OCI-LY7 (cell line): ENCODE measurements at regions not wholly inside any gene's neighbourhood (a gene's known extent, or its start where the extent isn't known, plus 50 kb on each side); places are given as distances from the start of the nearest gene placed in this dataset.

Source experiments
- CTCF ChIP-seq: fragments of 200-600 bp; sonication (generic); conservative IDR thresholded peaks from 2 replicates; pipeline ENCODE4 v1.5.1; 2014; ENCODE audit warnings: mild to moderate bottlenecking, antibody characterized with exemption, low read length, moderate library complexity, mixed read lengths
- EZH2phosphoT487 ChIP-seq: fragments of 200-600 bp; sonication (generic); IDR thresholded peaks from 2 replicates; pipeline ENCODE4 v1.6.1; 2018; ENCODE audit warnings: low read depth, borderline replicate concordance, mild to moderate bottlenecking, mixed run types, antibody characterized with exemption, low read length, moderate library complexity, mixed read lengths

GRCh38 chr5:152864991-152865390, 459.9 kb upstream of the NMUR2 start:
- TF ChIP-seq CTCF (no peak), EZH2phosphoT487 (no peak)
